ENCODE measurements at regions not wholly inside any gene's neighbourhood (a gene's known extent, or its start where the extent isn't known, plus 50 kb on each side); places are given as distances from the start of the nearest gene placed in this dataset.

- no peak overlapping the region for H3K27ac ChIP-seq (ENCODE audit: insufficient read length, low read depth, low read length)
- H3K9me3 Mint-ChIP-seq = peaks cover 9% of the 10 kb centered on the region in 2 experiments; a peak in 3 of 5 replicates
- no peaks in the 10 kb centered on the region for H3K79me1 ChIP-seq (ENCODE audit: insufficient read depth, low read depth, low read length, poor library complexity, severe bottlenecking)
- WGBS (ENCODE audit: extremely low coverage, insufficient read length, low lambda C conversion rate) = no CpG with 5 or more reads among the region's 2 CpGs
- H2AK5ac ChIP-seq (ENCODE audit: insufficient read length, low read length) = no peak overlapping the region
- DNase-seq = no peak
- no peaks in the 10 kb centered on the region for H4K20me1 ChIP-seq (ENCODE audit: control insufficient read depth, insufficient read depth, insufficient read length)
- H3K18ac ChIP-seq (ENCODE audit: insufficient read length, low read depth, low read length) = no peak overlapping the region
- H3T11ph ChIP-seq (ENCODE audit: low read length) = no peak overlapping the region
- H3K4me3 Mint-ChIP-seq = no peak overlapping the region
- no peak for TF ChIP-seq CTCF (conservative IDR thresholded peaks at IDR 0.05)
- H2BK120ac ChIP-seq (ENCODE audit: low read depth, low read length, poor library complexity, severe bottlenecking) = no peak overlapping the region
- H3K79me2 ChIP-seq (ENCODE audit: insufficient read depth, low read length) = no peaks in the 10 kb centered on the region
- H4K5ac ChIP-seq (ENCODE audit: insufficient read length, low read depth, low read length) = no peak overlapping the region
- H2BK20ac ChIP-seq (ENCODE audit: low read depth, low read length, poor library complexity, severe bottlenecking) = no peak overlapping the region
- no peak overlapping the region for H2BK5ac ChIP-seq (ENCODE audit: insufficient read length, low read length)
- H3K23ac ChIP-seq (ENCODE audit: insufficient read length, low read depth, low read length) = no peak overlapping the region
- no peak overlapping the region for H2AFZ ChIP-seq (ENCODE audit: low read length)
- no peak overlapping the region for H2BK12ac ChIP-seq (ENCODE audit: insufficient read length, low read depth, low read length)
- H3K9me3 ChIP-seq (ENCODE audit: control insufficient read depth, low read depth, low read length) = no peaks in the 10 kb centered on the region
- peaks cover 1% of the 10 kb centered on the region for H3K27me3 Mint-ChIP-seq (ENCODE audit: low read depth)
- H4K8ac ChIP-seq (replicated peaks; ENCODE audit: insufficient read length, low read depth, low read length) = no peak overlapping the region
- no peak overlapping the region for H3K9ac ChIP-seq (ENCODE audit: extremely low read depth, insufficient read length, low read length)
- H3K14ac ChIP-seq (ENCODE audit: insufficient read depth, low read length) = no peak overlapping the region
- H3K56ac ChIP-seq (ENCODE audit: insufficient read length, low read depth, low read length) = no peak overlapping the region
- H3K23me2 ChIP-seq (ENCODE audit: insufficient read length, low read depth, low read length, poor library complexity, severe bottlenecking) = no peaks in the 10 kb centered on the region
- no peak overlapping the region for H3K4me2 ChIP-seq (ENCODE audit: insufficient read depth, insufficient read length, low read length)
- no peaks in the 10 kb centered on the region; the same call in 1 of the 2 replicates for H3K4me1 ChIP-seq (ENCODE audit: insufficient read depth, low read length)
- H3K4ac ChIP-seq (ENCODE audit: low read depth, low read length) = no peak overlapping the region
- no peak overlapping the region for H2BK15ac ChIP-seq (ENCODE audit: low read depth, low read length)
- peak overlapping the region in 2 of 3 experiments; percentile 55 to 59; a peak in 2 of 7 replicates for H3K27ac Mint-ChIP-seq
- no peaks in the 10 kb centered on the region for H3K27me3 ChIP-seq (ENCODE audit: insufficient read depth, low read length)
- peaks cover 18 to 20% of the 10 kb centered on the region in 2 experiments for H3K4me1 Mint-ChIP-seq
- H3K36me3 Mint-ChIP-seq (ENCODE audit: insufficient read depth in 1 of 3, low read depth in 3 of 3) = peaks cover 2 to 18% (median 7%) of the 10 kb centered on the region in 3 experiments; a peak in 3 of 7 replicates
- no peak overlapping the region for H4K91ac ChIP-seq (ENCODE audit: insufficient read length, low read depth, low read length)
These were observed 101.7 kb downstream of the CD200R1L start for GRCh38 chr3:112744825-112745566.

Data from H9 (cell line).